Keratinocyte (primary cell): ENCODE measurements at regions not wholly inside any gene's neighbourhood (a gene's known extent, or its start where the extent isn't known, plus 50 kb on each side); places are given as distances from the start of the nearest gene placed in this dataset.

Source experiments
- DNase-seq: peaks from one replicate; pipeline ENCODE4 v3.0.0-alpha.2; 2011; ENCODE audit warnings: low read depth, missing footprints, low spot score
- FAIRE-seq: peaks from 2 replicates; lab custom pipeline; 2011; peaks lifted over from hg19 to GRCh38; lab: Jason Lieb, UNC
- H2AFZ ChIP-seq: 2 replicates; pipeline ENCODE4 v1.6.0; 2012; ENCODE audit warnings: low read length, control low read depth, inconsistent platforms; ENCODE audit not compliant: control insufficient read depth
- H3K27ac ChIP-seq: 2 replicates; pipeline ENCODE4 v1.5.1; 2011; ENCODE audit warnings: low read length; ENCODE audit not compliant: control insufficient read depth, insufficient read depth
- H3K27me3 ChIP-seq: 3 replicates; pipeline ENCODE4 v1.6.0; 2011; ENCODE audit warnings: low read length; ENCODE audit not compliant: control insufficient read depth, insufficient read depth; ENCODE audit errors: extremely low read depth
- H3K36me3 ChIP-seq, 2 experiments: 2 replicates in 1 of 2; 3 replicates in 1 of 2; pipeline ENCODE4 v1.5.1; 2011; ENCODE audit warnings: low read length in 2 of 2, mild to moderate bottlenecking in 1 of 2; ENCODE audit not compliant: control insufficient read depth in 2 of 2, insufficient read depth in 2 of 2; ENCODE audit errors: extremely low read depth in 1 of 2
- H3K4me1 ChIP-seq: 3 replicates; pipeline ENCODE4 v1.5.1; 2011; ENCODE audit warnings: low read length; ENCODE audit not compliant: control insufficient read depth, insufficient read depth; ENCODE audit errors: extremely low read depth
- H3K4me2 ChIP-seq: 3 replicates; pipeline ENCODE4 v1.6.0; 2011; ENCODE audit warnings: low read depth, low read length; ENCODE audit not compliant: control insufficient read depth, insufficient read depth; ENCODE audit errors: extremely low read depth
- H3K4me3 ChIP-seq, 3 experiments: fragments of 200-600 bp in 1 of 3; sonication (generic) in 1 of 3; 2 replicates in 2 of 3; 3 replicates in 1 of 3; pipeline ENCODE4 v1.5.1; 2011 to 2016; ENCODE audit warnings: low read length in 3 of 3, mild to moderate bottlenecking in 3 of 3, control low read depth in 2 of 3, inconsistent platforms in 1 of 3, low read depth in 1 of 3, mixed read lengths in 1 of 3, mixed run types in 1 of 3, moderate library complexity in 1 of 3; ENCODE audit not compliant: control insufficient read depth in 2 of 3, insufficient read depth in 2 of 3; ENCODE audit errors: extremely low read depth in 1 of 3
- H3K79me2 ChIP-seq: 2 replicates; pipeline ENCODE4 v1.6.0; 2012; ENCODE audit warnings: low read length; ENCODE audit not compliant: control insufficient read depth, insufficient read depth
- H3K9ac ChIP-seq: 3 replicates; pipeline ENCODE4 v1.6.0; 2011; ENCODE audit warnings: low read length; ENCODE audit not compliant: control insufficient read depth, insufficient read depth; ENCODE audit errors: extremely low read depth
- H3K9me1 ChIP-seq: 3 replicates; pipeline ENCODE4 v1.6.0; 2011; ENCODE audit warnings: low read length; ENCODE audit not compliant: control insufficient read depth, insufficient read depth; ENCODE audit errors: extremely low read depth
- H3K9me3 ChIP-seq: 2 replicates; pipeline ENCODE4 v1.5.1; 2012; ENCODE audit warnings: low read depth, low read length; ENCODE audit not compliant: control insufficient read depth
- H4K20me1 ChIP-seq: 3 replicates; pipeline ENCODE4 v1.6.0; 2011; ENCODE audit warnings: low read length; ENCODE audit not compliant: control insufficient read depth, insufficient read depth; ENCODE audit errors: extremely low read depth
- EZH2 ChIP-seq: IDR thresholded peaks from one replicate; pipeline ENCODE4 v1.6.1; 2012; ENCODE audit warnings: inconsistent platforms, mild to moderate bottlenecking, low read length, moderate library complexity
- dilution Hi-C: fragments of 300-500 bp; cut with MboI; formaldehyde crosslinking; loops from one replicate; pipeline ENCODE4 v1.7.0; 2020; ENCODE audit warnings: low sequenced_read_pairs; ENCODE audit not compliant: extremely low pct_ligation_motif_present
- TF ChIP-seq, protein P1 (sequence below), 3 experiments: IDR thresholded peaks in 1 of 3; conservative IDR thresholded peaks in 1 of 3; optimal IDR thresholded peaks in 1 of 3; 2 replicates in 2 of 3; 3 replicates in 1 of 3; pipeline versions ENCODE3 to v1.5.1; 2011; ENCODE audit warnings: low read length in 3 of 3, mild to moderate bottlenecking in 3 of 3, moderate library complexity in 2 of 3, control low read depth in 1 of 3, inconsistent platforms in 1 of 3; ENCODE audit not compliant: insufficient read depth in 2 of 3; ENCODE audit errors: extremely low read depth in 1 of 3

DNA sequence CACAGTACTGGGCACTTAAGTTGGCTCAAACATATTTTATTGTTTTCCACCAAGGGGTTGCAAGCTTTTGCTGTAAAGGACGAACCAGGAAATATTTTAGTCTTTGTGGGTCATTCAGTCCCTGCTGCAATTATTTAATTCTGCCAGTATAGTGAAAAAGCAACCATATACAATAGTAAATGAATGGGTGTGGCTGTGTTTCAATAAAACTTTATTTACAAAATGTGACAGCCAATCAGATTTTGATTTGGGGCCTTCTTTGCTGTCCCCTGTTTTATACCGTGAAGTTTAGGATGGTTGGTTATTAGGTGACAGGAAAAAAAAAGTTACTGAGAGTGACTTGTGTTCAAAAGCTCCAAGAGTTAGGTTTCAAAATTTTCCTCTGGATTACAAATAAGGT lies 956.4 kb downstream of the AACS start:
- TF ChIP-seq EZH2: no peak
- TF ChIP-seq, protein P1, sequence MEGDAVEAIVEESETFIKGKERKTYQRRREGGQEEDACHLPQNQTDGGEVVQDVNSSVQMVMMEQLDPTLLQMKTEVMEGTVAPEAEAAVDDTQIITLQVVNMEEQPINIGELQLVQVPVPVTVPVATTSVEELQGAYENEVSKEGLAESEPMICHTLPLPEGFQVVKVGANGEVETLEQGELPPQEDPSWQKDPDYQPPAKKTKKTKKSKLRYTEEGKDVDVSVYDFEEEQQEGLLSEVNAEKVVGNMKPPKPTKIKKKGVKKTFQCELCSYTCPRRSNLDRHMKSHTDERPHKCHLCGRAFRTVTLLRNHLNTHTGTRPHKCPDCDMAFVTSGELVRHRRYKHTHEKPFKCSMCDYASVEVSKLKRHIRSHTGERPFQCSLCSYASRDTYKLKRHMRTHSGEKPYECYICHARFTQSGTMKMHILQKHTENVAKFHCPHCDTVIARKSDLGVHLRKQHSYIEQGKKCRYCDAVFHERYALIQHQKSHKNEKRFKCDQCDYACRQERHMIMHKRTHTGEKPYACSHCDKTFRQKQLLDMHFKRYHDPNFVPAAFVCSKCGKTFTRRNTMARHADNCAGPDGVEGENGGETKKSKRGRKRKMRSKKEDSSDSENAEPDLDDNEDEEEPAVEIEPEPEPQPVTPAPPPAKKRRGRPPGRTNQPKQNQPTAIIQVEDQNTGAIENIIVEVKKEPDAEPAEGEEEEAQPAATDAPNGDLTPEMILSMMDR (optimal IDR thresholded peaks at IDR 0.05 in 1 of 3, IDR thresholded peaks at IDR 0.05 in 1 of 3, conservative IDR thresholded peaks at IDR 0.05 in 1 of 3; ENCODE audit: extremely low read depth in 1 of 3, insufficient read depth in 2 of 3, low read length in 3 of 3): no peak
- Histone ChIP-seq H3K27ac (no peak overlapping the region), H3K36me3 (no peaks in the 10 kb centered on the region), H2AFZ (no peak overlapping the region), H3K9ac (no peak overlapping the region), H3K79me2 (no peaks in the 10 kb centered on the region), H3K27me3 (no peaks in the 10 kb centered on the region), H4K20me1 (no peaks in the 10 kb centered on the region), H3K9me1 (no peaks in the 10 kb centered on the region), H3K4me3 (no peak overlapping the region), H3K9me3 (no peaks in the 10 kb centered on the region), H3K4me2 (no peak overlapping the region), H3K4me1 (no peaks in the 10 kb centered on the region)
- DNase-seq (no peak), FAIRE-seq (no peak)
- dilution Hi-C loops: no loop called here

DNA sequence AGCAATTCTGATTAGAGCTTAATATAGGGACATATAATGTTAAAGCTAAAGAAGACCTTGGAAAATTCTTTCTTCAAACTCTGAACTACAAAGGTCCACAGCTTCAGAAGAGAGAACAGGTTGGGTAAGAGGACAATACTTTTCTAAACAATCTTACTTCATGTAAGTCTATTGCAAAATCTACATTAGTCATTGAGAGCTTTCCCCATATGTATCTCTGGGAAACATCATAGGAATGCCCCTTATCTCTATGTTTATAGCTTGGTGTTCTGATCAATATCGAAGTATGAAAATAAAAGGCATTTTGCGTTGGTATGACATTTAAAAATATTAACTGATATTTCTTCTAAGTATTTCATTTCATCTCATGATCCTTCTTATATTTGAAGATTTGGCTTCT lies 962.6 kb downstream of the AACS start:
- Histone ChIP-seq H2AFZ (no peak overlapping the region), H3K79me2 (no peaks in the 10 kb centered on the region), H3K9me1 (no peaks in the 10 kb centered on the region), H3K27me3 (no peaks in the 10 kb centered on the region), H3K4me2 (no peak overlapping the region), H3K36me3 (no peaks in the 10 kb centered on the region), H3K4me1 (no peaks in the 10 kb centered on the region), H3K9me3 (no peaks in the 10 kb centered on the region), H3K9ac (no peak overlapping the region), H3K27ac (no peak overlapping the region), H3K4me3 (no peak overlapping the region), H4K20me1 (no peaks in the 10 kb centered on the region)
- no peak for FAIRE-seq
- no peak for DNase-seq
- TF ChIP-seq, protein P1 (optimal IDR thresholded peaks at IDR 0.05 in 1 of 3, IDR thresholded peaks at IDR 0.05 in 1 of 3, conservative IDR thresholded peaks at IDR 0.05 in 1 of 3; ENCODE audit: extremely low read depth in 1 of 3, insufficient read depth in 2 of 3, low read length in 3 of 3): no peak
- dilution Hi-C loops: no loop called here
